BJ (cell line): ENCODE measurements at regions not wholly inside any gene's neighbourhood (a gene's known extent, or its start where the extent isn't known, plus 50 kb on each side); places are given as distances from the start of the nearest gene placed in this dataset.
A peak's percentile ranks its signal among the peaks of the same experiment; 100 is the strongest.

Source experiments
- CTCF ChIA-PET: fragments of 350-600 bp; formaldehyde crosslinking; extraction: SDS; loops from one replicate; lab custom pipeline; 2021; ENCODE audit warnings: antibody characterized with exemption, inconsistent platforms; lab: Yijun Ruan, JAX
- POLR2A ChIA-PET: fragments of 300-600 bp; sonication (Branson Sonifier 250); formaldehyde crosslinking; extraction: SDS; loops from one replicate; lab custom pipeline; 2021; ENCODE audit warnings: antibody characterized with exemption; lab: Charles Lee
- DNase-seq: peaks from one replicate; pipeline ENCODE4 v3.0.0-alpha.2; 2011; ENCODE audit warnings: low read depth
- H3K27me3 ChIP-seq: 2 replicates; pipeline ENCODE4 v1.6.0; 2011; ENCODE audit warnings: low read length; ENCODE audit not compliant: control insufficient read depth, insufficient read depth
- H3K36me3 ChIP-seq: 2 replicates; pipeline ENCODE4 v1.5.1; 2011; ENCODE audit warnings: low read length; ENCODE audit not compliant: control insufficient read depth, insufficient read depth
- H3K4me3 ChIP-seq: 2 replicates; pipeline ENCODE4 v1.5.1; 2011; ENCODE audit warnings: low read depth, mild to moderate bottlenecking, control low read depth, low read length
- CTCF ChIP-seq: IDR thresholded peaks from 2 replicates; pipeline ENCODE4 v1.5.1; 2011; ENCODE audit warnings: low read depth, mild to moderate bottlenecking, control low read depth, inconsistent platforms, low read length, moderate library complexity; ENCODE audit not compliant: insufficient read depth

GRCh38 chr10:3000048-3000447, 67.3 kb upstream of the PFKP start:
- Histone ChIP-seq H3K4me3 (no peak overlapping the region), H3K27me3 (no peaks in the 10 kb centered on the region; the same call in 1 of the 2 replicates), H3K36me3 (no peaks in the 10 kb centered on the region)
- CTCF ChIA-PET = no interaction called here
- no peak for TF ChIP-seq CTCF
- POLR2A ChIA-PET = no interaction called here
- DNase-seq = no peak

GRCh38 chr10:2994221-2994961, 73.0 kb upstream of the PFKP start:
- ChIA-PET POLR2A (no interaction called here), CTCF (interaction anchor here (0.8 kb wide), 1 partner anchor 17 kb away, joined by 3 read pairs; no protein-coding TSS in a partner anchor)
- no peaks in the 10 kb centered on the region for H3K36me3 ChIP-seq
- H3K4me3 ChIP-seq = no peak overlapping the region
- DNase-seq = no peak
- peaks cover 5% of the 10 kb centered on the region for H3K27me3 ChIP-seq
- no peak for TF ChIP-seq CTCF

- H3K27me3 ChIP-seq = peaks cover 8% of the 10 kb centered on the region
- no peak for TF ChIP-seq CTCF
- no peak for DNase-seq
- H3K4me3 ChIP-seq = no peak overlapping the region
- H3K36me3 ChIP-seq = no peaks in the 10 kb centered on the region
- ChIA-PET CTCF (interaction anchor here (0.6 kb wide), 1 partner anchor 236 kb away, joined by 4 read pairs; no protein-coding TSS in a partner anchor), POLR2A (no interaction called here)
These were observed 73.7 kb upstream of the PFKP start for GRCh38 chr10:2993636-2994035.

GRCh38 chr10:2992401-2993198, 74.7 kb upstream of the PFKP start:
- peak; percentile 26; the same call in 1 of the 2 replicates for TF ChIP-seq CTCF
- Histone ChIP-seq H3K27me3 (peaks cover 11% of the 10 kb centered on the region), H3K36me3 (no peaks in the 10 kb centered on the region), H3K4me3 (no peak overlapping the region)
- DNase-seq = no peak
- ChIA-PET CTCF (no interaction called here), POLR2A (no interaction called here)

GRCh38 chr10:2990764-2991163, 76.6 kb upstream of the PFKP start:
- ChIA-PET POLR2A (no interaction called here), CTCF (no interaction called here)
- no peak overlapping the region for H3K4me3 ChIP-seq
- no peak for TF ChIP-seq CTCF
- peaks cover 14% of the 10 kb centered on the region for H3K27me3 ChIP-seq
- H3K36me3 ChIP-seq = no peaks in the 10 kb centered on the region
- DNase-seq = no peak
